NCI-H2227 (cell line): ENCODE measurements at regions not wholly inside any gene's neighbourhood (a gene's known extent, or its start where the extent isn't known, plus 50 kb on each side); places are given as distances from the start of the nearest gene placed in this dataset.

Source experiments
- DNase-seq: peaks from one replicate; lab custom pipeline; 2025; ENCODE audit not compliant: unreplicated experiment; lab: John Stamatoyannopoulos, UW

- no peak for DNase-seq
These were observed 157.4 kb upstream of the SOX1 start for GRCh38 chr13:111909501-111909900.

GRCh38 chr13:111909971-111910671 is 156.8 kb upstream of the SOX1 start:
- no peak for DNase-seq

- no peak for DNase-seq
These were observed 155.7 kb upstream of the SOX1 start for GRCh38 chr13:111911121-111911720.

GRCh38 chr13:111911754-111912452 is 155.0 kb upstream of the SOX1 start:
- DNase-seq, result no peak

GRCh38 chr13:111912453-111912866 is 154.5 kb upstream of the SOX1 start:
- no peak for DNase-seq

- DNase-seq, result no peak
These were observed 153.8 kb upstream of the SOX1 start for GRCh38 chr13:111912991-111913760.

GRCh38 chr13:111913761-111914140 is 153.2 kb upstream of the SOX1 start:
- no peak for DNase-seq

- no peak for DNase-seq
These were observed 152.5 kb upstream of the SOX1 start for GRCh38 chr13:111914241-111915103.

- DNase-seq, result no peak
These were observed 151.8 kb upstream of the SOX1 start for GRCh38 chr13:111915104-111915551.

- DNase-seq, result no peak
These were observed 150.7 kb upstream of the SOX1 start for GRCh38 chr13:111916201-111916600.

- DNase-seq, result no peak
These were observed 149.9 kb upstream of the SOX1 start for GRCh38 chr13:111917086-111917485.

GRCh38 chr13:111917901-111918300 is 149.0 kb upstream of the SOX1 start:
- DNase-seq, result no peak

- DNase-seq, result no peak
These were observed 147.7 kb upstream of the SOX1 start for GRCh38 chr13:111919286-111919685.

GRCh38 chr13:111919849-111920248 is 147.1 kb upstream of the SOX1 start:
- DNase-seq, result no peak

- no peak for DNase-seq
These were observed 146.5 kb upstream of the SOX1 start for GRCh38 chr13:111920306-111920931.

- no peak for DNase-seq
These were observed 145.8 kb upstream of the SOX1 start for GRCh38 chr13:111920932-111921705.

- no peak for DNase-seq
These were observed 144.9 kb upstream of the SOX1 start for GRCh38 chr13:111922086-111922485.

- no peak for DNase-seq
These were observed 143.5 kb upstream of the SOX1 start for GRCh38 chr13:111923439-111923838.

GRCh38 chr13:111923991-111924677 is 142.8 kb upstream of the SOX1 start:
- DNase-seq, result no peak
